OCI-LY7 (cell line): ENCODE measurements at regions not wholly inside any gene's neighbourhood (a gene's known extent, or its start where the extent isn't known, plus 50 kb on each side); places are given as distances from the start of the nearest gene placed in this dataset.

Experiments used
- BruUV-seq: library from RNA; stranded (reverse); fragments of 400-500 nt; replicated peaks from 2 replicates; lab custom pipeline; 2021; lab: Mats Ljungman, UMichigan
- CTCF ChIA-PET: fragments of 300-600 bp; sonication (Branson Sonifier 250); formaldehyde crosslinking; loops from one replicate; lab custom pipeline; 2022; ENCODE audit warnings: antibody characterized with exemption; ENCODE audit not compliant: unreplicated experiment; lab: Charles Lee
- POLR2A ChIA-PET: fragments of 300-600 bp; sonication (Branson Sonifier 250); formaldehyde crosslinking; loops from one replicate; lab custom pipeline; 2022; ENCODE audit warnings: antibody characterized with exemption; lab: Charles Lee
- DNase-seq: peaks from one replicate; pipeline ENCODE4 v3.0.0-alpha.2; 2015; ENCODE audit warnings: low spot score
- H2AFZ ChIP-seq: fragments of 200-600 bp; sonication (generic), shearing (Covaris generic); 2 replicates; pipeline ENCODE4 v1.6.1; 2014; ENCODE audit warnings: mild to moderate bottlenecking, antibody characterized with exemption, low read length, moderate library complexity
- H3K27ac ChIP-seq: fragments of 200-600 bp; sonication (generic); 2 replicates; pipeline ENCODE4 v1.5.1; 2014; ENCODE audit warnings: mixed run types, low read depth, mild to moderate bottlenecking, moderate library complexity, low read length, inconsistent platforms; ENCODE audit not compliant: poor library complexity, severe bottlenecking
- H3K36me3 ChIP-seq: fragments of 200-600 bp; sonication (generic); 2 replicates; pipeline ENCODE4 v1.6.1; 2014; ENCODE audit warnings: mild to moderate bottlenecking, antibody characterized with exemption, low read length, moderate library complexity, mixed read lengths; ENCODE audit not compliant: insufficient read depth
- H3K4me1 ChIP-seq: fragments of 200-600 bp; sonication (generic); 2 replicates; pipeline ENCODE4 v1.5.1; 2014; ENCODE audit warnings: mild to moderate bottlenecking, low read length; ENCODE audit not compliant: insufficient read depth, poor library complexity, severe bottlenecking
- H3K4me2 ChIP-seq: fragments of 200-600 bp; sonication (generic); 2 replicates; pipeline ENCODE4 v1.6.1; 2014; ENCODE audit warnings: mild to moderate bottlenecking, low read length
- H3K4me3 ChIP-seq: fragments of 200-600 bp; sonication (generic); 2 replicates; pipeline ENCODE4 v1.5.1; 2014; ENCODE audit warnings: mild to moderate bottlenecking, low read depth, low read length; ENCODE audit not compliant: poor library complexity, severe bottlenecking
- H3K79me2 ChIP-seq: fragments of 200-600 bp; sonication (generic); 2 replicates; pipeline ENCODE4 v1.6.1; 2016; ENCODE audit warnings: low read depth, mild to moderate bottlenecking, low read length, moderate library complexity, mixed read lengths; ENCODE audit not compliant: insufficient read depth
- H3K9me2 ChIP-seq: fragments of 200-600 bp; sonication (generic); 2 replicates; pipeline ENCODE4 v1.6.1; 2016; ENCODE audit warnings: mild to moderate bottlenecking, low read length, mixed read lengths; ENCODE audit not compliant: insufficient read depth
- H3K9me3 ChIP-seq: fragments of 200-600 bp; sonication (generic); 2 replicates; pipeline ENCODE4 v1.6.1; 2014; ENCODE audit warnings: mild to moderate bottlenecking, mixed run types, low read length, mixed read lengths
- H4K20me1 ChIP-seq: fragments of 200-600 bp; sonication (generic); 2 replicates; pipeline ENCODE4 v1.6.1; 2014; ENCODE audit warnings: mild to moderate bottlenecking, antibody characterized with exemption, low read length, moderate library complexity, mixed read lengths; ENCODE audit not compliant: insufficient read depth
- CTCF ChIP-seq: fragments of 200-600 bp; sonication (generic); conservative IDR thresholded peaks from 2 replicates; pipeline ENCODE4 v1.5.1; 2014; ENCODE audit warnings: mild to moderate bottlenecking, antibody characterized with exemption, low read length, moderate library complexity, mixed read lengths
- EZH2phosphoT487 ChIP-seq: fragments of 200-600 bp; sonication (generic); IDR thresholded peaks from 2 replicates; pipeline ENCODE4 v1.6.1; 2018; ENCODE audit warnings: low read depth, borderline replicate concordance, mild to moderate bottlenecking, mixed run types, antibody characterized with exemption, low read length, moderate library complexity, mixed read lengths
- intact Hi-C: fragments of 100-400 bp; cut with micrococcal nuclease; formaldehyde crosslinking; loops from one replicate; pipeline ENCODE4 v1.10.0; 2022; ENCODE audit not compliant: unreplicated experiment

- Histone ChIP-seq H3K27ac (no peak overlapping the region), H3K9me2 (no peaks in the 10 kb centered on the region), H4K20me1 (no peaks in the 10 kb centered on the region), H3K4me1 (no peaks in the 10 kb centered on the region), H3K4me2 (no peak overlapping the region), H3K36me3 (no peaks in the 10 kb centered on the region), H3K9me3 (no peaks in the 10 kb centered on the region), H3K4me3 (no peak overlapping the region), H3K79me2 (no peaks in the 10 kb centered on the region), H2AFZ (no peak overlapping the region)
- POLR2A ChIA-PET, result no interaction called here
- DNase-seq, result no peak
- CTCF ChIA-PET, result no interaction called here
- intact Hi-C loops, result no loop called here
- TF ChIP-seq CTCF, result no peak
- no peak for TF ChIP-seq EZH2phosphoT487
- no TSS peak for BruUV-seq
Observed at GRCh38 chr10:128362514-128362913, 236.3 kb upstream of the MKI67 start.

GRCh38 chr10:128364631-128365030, 238.4 kb upstream of the MKI67 start:
- TF ChIP-seq EZH2phosphoT487 (no peak), CTCF (no peak)
- intact Hi-C loops, result no loop called here
- ChIA-PET POLR2A (no interaction called here), CTCF (no interaction called here)
- H3K4me2 ChIP-seq, result no peak overlapping the region
- no peaks in the 10 kb centered on the region for H3K4me1 ChIP-seq
- H3K9me3 ChIP-seq, result no peaks in the 10 kb centered on the region
- no peak overlapping the region for H3K4me3 ChIP-seq
- no TSS peak for BruUV-seq
- no peaks in the 10 kb centered on the region for H3K36me3 ChIP-seq
- H3K27ac ChIP-seq, result no peak overlapping the region
- H4K20me1 ChIP-seq, result no peaks in the 10 kb centered on the region
- no peaks in the 10 kb centered on the region for H3K79me2 ChIP-seq
- no peak for DNase-seq
- no peaks in the 10 kb centered on the region for H3K9me2 ChIP-seq
- H2AFZ ChIP-seq, result no peak overlapping the region

DNA sequence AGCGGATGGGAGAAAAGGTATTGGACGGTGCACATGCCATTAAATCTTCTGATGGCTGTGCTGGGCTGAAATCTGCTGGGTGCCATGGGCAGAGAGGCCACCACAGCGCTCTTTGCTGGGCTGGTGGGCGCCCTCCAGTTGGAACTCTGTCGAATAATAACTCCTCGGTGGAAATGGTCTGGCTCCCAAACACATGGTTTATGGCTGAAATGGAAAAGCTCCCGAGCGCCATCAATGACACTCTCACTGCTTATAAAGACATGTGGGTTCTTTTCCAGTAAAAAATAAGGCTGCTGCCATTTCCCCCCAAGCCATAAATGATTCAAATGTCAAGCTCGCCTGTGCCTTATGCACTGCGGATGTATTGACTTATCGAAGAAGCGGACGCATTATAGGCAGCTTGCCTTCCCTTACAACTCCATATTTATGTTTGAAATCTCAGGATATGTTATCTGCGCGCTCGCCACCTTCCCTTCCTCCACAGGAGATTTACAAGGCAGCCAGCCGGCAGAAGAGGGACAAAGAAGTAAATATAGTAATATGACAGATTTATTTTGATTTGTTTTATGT, 239.0 kb upstream of the MKI67 start:
- no TSS peak for BruUV-seq
- Histone ChIP-seq H3K79me2 (no peaks in the 10 kb centered on the region), H3K9me2 (no peaks in the 10 kb centered on the region), H3K4me2 (no peak overlapping the region), H3K4me3 (no peak overlapping the region), H4K20me1 (no peaks in the 10 kb centered on the region), H3K36me3 (no peaks in the 10 kb centered on the region), H3K4me1 (no peaks in the 10 kb centered on the region), H3K9me3 (no peaks in the 10 kb centered on the region), H3K27ac (no peak overlapping the region), H2AFZ (no peak overlapping the region)
- intact Hi-C loops, result no loop called here
- POLR2A ChIA-PET, result interaction anchor here (0.8 kb wide), 1 partner anchor 22 kb away, joined by 4 read pairs; no protein-coding TSS in a partner anchor
- no peak for DNase-seq
- CTCF ChIA-PET, result no interaction called here
- no peak for TF ChIP-seq CTCF
- TF ChIP-seq EZH2phosphoT487, result no peak
